ENCODE measurements at regions not wholly inside any gene's neighbourhood (a gene's known extent, or its start where the extent isn't known, plus 50 kb on each side); places are given as distances from the start of the nearest gene placed in this dataset.

GRCh38 chr16:80390871-80391489 lies 149.8 kb upstream of the DYNLRB2 start:
- Mint-ChIP-seq H3K9me3 (ENCODE audit: unreplicated experiment) (no peaks in the 10 kb centered on the region), H3K4me1 (ENCODE audit: unreplicated experiment) (no peaks in the 10 kb centered on the region), H3K27ac (ENCODE audit: unreplicated experiment) (no peak overlapping the region), H3K27me3 (ENCODE audit: unreplicated experiment) (no peaks in the 10 kb centered on the region), H3K36me3 (ENCODE audit: low read depth, unreplicated experiment) (no peaks in the 10 kb centered on the region), H3K4me3 (ENCODE audit: unreplicated experiment) (no peak overlapping the region)
- TF ChIP-seq, protein P1, sequence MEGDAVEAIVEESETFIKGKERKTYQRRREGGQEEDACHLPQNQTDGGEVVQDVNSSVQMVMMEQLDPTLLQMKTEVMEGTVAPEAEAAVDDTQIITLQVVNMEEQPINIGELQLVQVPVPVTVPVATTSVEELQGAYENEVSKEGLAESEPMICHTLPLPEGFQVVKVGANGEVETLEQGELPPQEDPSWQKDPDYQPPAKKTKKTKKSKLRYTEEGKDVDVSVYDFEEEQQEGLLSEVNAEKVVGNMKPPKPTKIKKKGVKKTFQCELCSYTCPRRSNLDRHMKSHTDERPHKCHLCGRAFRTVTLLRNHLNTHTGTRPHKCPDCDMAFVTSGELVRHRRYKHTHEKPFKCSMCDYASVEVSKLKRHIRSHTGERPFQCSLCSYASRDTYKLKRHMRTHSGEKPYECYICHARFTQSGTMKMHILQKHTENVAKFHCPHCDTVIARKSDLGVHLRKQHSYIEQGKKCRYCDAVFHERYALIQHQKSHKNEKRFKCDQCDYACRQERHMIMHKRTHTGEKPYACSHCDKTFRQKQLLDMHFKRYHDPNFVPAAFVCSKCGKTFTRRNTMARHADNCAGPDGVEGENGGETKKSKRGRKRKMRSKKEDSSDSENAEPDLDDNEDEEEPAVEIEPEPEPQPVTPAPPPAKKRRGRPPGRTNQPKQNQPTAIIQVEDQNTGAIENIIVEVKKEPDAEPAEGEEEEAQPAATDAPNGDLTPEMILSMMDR (IDR thresholded peaks at IDR 0.05; ENCODE audit: unreplicated experiment), result no peak
- no peak for DNase-seq (ENCODE audit: low spot score)

GRCh38 chr16:80390046-80390445 lies 150.7 kb upstream of the DYNLRB2 start:
- H3K27ac Mint-ChIP-seq (ENCODE audit: unreplicated experiment), result no peak overlapping the region
- H3K9me3 Mint-ChIP-seq (ENCODE audit: unreplicated experiment), result no peaks in the 10 kb centered on the region
- H3K36me3 Mint-ChIP-seq (ENCODE audit: low read depth, unreplicated experiment), result no peaks in the 10 kb centered on the region
- H3K27me3 Mint-ChIP-seq (ENCODE audit: unreplicated experiment), result no peaks in the 10 kb centered on the region
- no peak overlapping the region for H3K4me3 Mint-ChIP-seq (ENCODE audit: unreplicated experiment)
- H3K4me1 Mint-ChIP-seq (ENCODE audit: unreplicated experiment), result no peaks in the 10 kb centered on the region
- TF ChIP-seq, protein P1 (IDR thresholded peaks at IDR 0.05; ENCODE audit: unreplicated experiment), result no peak
- DNase-seq (ENCODE audit: low spot score), result no peak

DNA sequence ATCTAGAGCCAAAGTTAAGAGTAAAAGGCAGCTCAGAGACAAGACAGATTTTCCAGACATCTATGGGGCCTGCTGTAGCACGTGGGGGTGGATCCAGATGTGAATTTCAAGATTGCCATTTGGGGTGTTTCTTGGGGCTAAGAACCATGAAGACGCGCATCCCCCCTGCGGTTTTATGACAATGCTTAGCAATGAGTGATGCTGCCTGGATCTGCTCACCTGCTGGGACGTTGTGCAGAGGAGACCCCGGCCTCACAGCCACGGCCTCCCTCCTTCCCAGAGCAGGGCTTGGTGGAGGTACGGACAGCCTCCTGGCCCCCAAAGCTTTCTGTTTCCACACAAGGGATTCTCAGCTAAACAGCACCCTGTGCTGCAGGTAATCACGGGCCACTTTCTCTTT lies 151.5 kb upstream of the DYNLRB2 start:
- Mint-ChIP-seq H3K27ac (ENCODE audit: unreplicated experiment) (no peak overlapping the region), H3K9me3 (ENCODE audit: unreplicated experiment) (no peaks in the 10 kb centered on the region), H3K36me3 (ENCODE audit: low read depth, unreplicated experiment) (no peaks in the 10 kb centered on the region), H3K4me3 (ENCODE audit: unreplicated experiment) (no peak overlapping the region), H3K27me3 (ENCODE audit: unreplicated experiment) (no peaks in the 10 kb centered on the region), H3K4me1 (ENCODE audit: unreplicated experiment) (no peaks in the 10 kb centered on the region)
- TF ChIP-seq, protein P1 (IDR thresholded peaks at IDR 0.05; ENCODE audit: unreplicated experiment), result no peak
- DNase-seq (ENCODE audit: low spot score), result no peak

DNA sequence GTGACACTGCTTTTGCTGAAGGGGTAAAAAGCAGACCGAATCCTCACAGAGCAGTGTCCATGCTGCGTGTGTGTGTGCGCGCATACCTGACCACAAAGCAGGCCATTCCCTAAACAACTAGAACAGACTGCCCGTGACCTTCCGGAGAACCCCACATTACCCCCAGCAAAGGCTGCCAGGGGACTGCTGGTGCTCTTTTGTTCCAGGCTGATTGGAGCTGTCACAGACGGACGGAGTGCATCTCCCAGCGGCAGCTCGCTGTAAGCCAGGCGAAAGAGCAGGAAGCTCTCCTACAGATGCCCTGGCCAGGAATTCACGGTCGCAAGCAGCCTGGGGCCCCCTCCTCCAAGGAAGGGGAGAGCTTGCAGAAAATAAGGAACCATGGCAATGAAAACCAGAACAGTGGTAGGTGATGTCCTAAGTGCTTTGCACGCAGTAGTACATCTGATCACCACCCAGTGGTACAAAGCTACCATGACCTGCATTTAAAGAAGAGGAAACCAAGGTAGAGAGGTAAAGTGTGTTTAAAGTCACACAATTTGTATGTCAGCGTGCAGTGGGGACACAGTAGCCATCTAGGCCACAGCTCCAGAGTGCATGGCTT lies 153.4 kb upstream of the DYNLRB2 start:
- Mint-ChIP-seq H3K9me3 (ENCODE audit: unreplicated experiment) (no peaks in the 10 kb centered on the region), H3K36me3 (ENCODE audit: low read depth, unreplicated experiment) (no peaks in the 10 kb centered on the region), H3K27me3 (ENCODE audit: unreplicated experiment) (no peaks in the 10 kb centered on the region), H3K4me1 (ENCODE audit: unreplicated experiment) (no peaks in the 10 kb centered on the region), H3K27ac (ENCODE audit: unreplicated experiment) (no peak overlapping the region), H3K4me3 (ENCODE audit: unreplicated experiment) (no peak overlapping the region)
- TF ChIP-seq, protein P1 (IDR thresholded peaks at IDR 0.05; ENCODE audit: unreplicated experiment), result no peak
- DNase-seq (ENCODE audit: low spot score), result no peak

GRCh38 chr16:80384862-80385261 lies 155.9 kb upstream of the DYNLRB2 start:
- Mint-ChIP-seq H3K27ac (ENCODE audit: unreplicated experiment) (no peak overlapping the region), H3K4me1 (ENCODE audit: unreplicated experiment) (no peaks in the 10 kb centered on the region), H3K27me3 (ENCODE audit: unreplicated experiment) (no peaks in the 10 kb centered on the region), H3K9me3 (ENCODE audit: unreplicated experiment) (no peaks in the 10 kb centered on the region), H3K36me3 (ENCODE audit: low read depth, unreplicated experiment) (no peaks in the 10 kb centered on the region), H3K4me3 (ENCODE audit: unreplicated experiment) (no peak overlapping the region)
- DNase-seq (ENCODE audit: low spot score), result no peak
- TF ChIP-seq, protein P1 (IDR thresholded peaks at IDR 0.05; ENCODE audit: unreplicated experiment), result no peak

All from endothelial cell (in vitro differentiated cells).